Transverse colon (tissue), 3 donors: ENCODE measurements at regions not wholly inside any gene's neighbourhood (a gene's known extent, or its start where the extent isn't known, plus 50 kb on each side); places are given as distances from the start of the nearest gene placed in this dataset.

Experiments used
- CTCF ChIP-seq, 5 experiments: fragments of 200-600 bp in 3 of 5; fragments of 450-650 bp in 2 of 5; sonication (generic) in 3 of 5; IDR thresholded peaks; 1 replicate in 2 of 5; 2 replicates in 3 of 5; pipeline ENCODE4 v1.5.1; 2016 to 2017; ENCODE audit warnings: antibody characterized with exemption in 5 of 5, inconsistent platforms in 3 of 5, mild to moderate bottlenecking in 2 of 5, moderate library complexity in 1 of 5
- POLR2A ChIP-seq: fragments of 450-650 bp; IDR thresholded peaks from one replicate; pipeline ENCODE4 v1.6.1; 2016; ENCODE audit warnings: antibody characterized with exemption, mild to moderate bottlenecking, moderate library complexity

GRCh38 chr20:11437611-11438380 is 479.9 kb upstream of the BTBD3 start:
- no peak for TF ChIP-seq CTCF (IDR thresholded peaks at IDR 0.05)
- TF ChIP-seq POLR2A, result no peak
